Breast epithelium (tissue), 4 donors: ENCODE measurements at regions not wholly inside any gene's neighbourhood (a gene's known extent, or its start where the extent isn't known, plus 50 kb on each side); places are given as distances from the start of the nearest gene placed in this dataset.

Experiments
- DNase-seq, 2 donors: peaks; one replicate each; pipeline ENCODE4 v3.0.0-alpha.2; 2019; ENCODE audit warnings: low spot score in 2 of 2
- H3K27ac ChIP-seq, 2 donors: fragments of 200-600 bp; sonication (generic) in 1 of 2; one replicate each; pipeline ENCODE4 v1.5.1; 2016 to 2019; ENCODE audit warnings: mild to moderate bottlenecking in 1 of 2
- H3K27me3 ChIP-seq, 2 donors: fragments of 200-600 bp; sonication (generic) in 1 of 2; one replicate each; pipeline versions ENCODE4 v1.5.1 to v1.6.0; 2017 to 2019; ENCODE audit warnings: control low read depth in 1 of 2, mild to moderate bottlenecking in 1 of 2
- H3K36me3 ChIP-seq: fragments of 200-600 bp; one replicate; pipeline ENCODE4 v1.5.1; 2019
- H3K4me1 ChIP-seq, 2 donors: fragments of 200-600 bp; sonication (generic); one replicate each; pipeline ENCODE4 v1.5.1; 2016 to 2019; ENCODE audit warnings: control low read depth in 1 of 2
- H3K4me3 ChIP-seq, 3 donors: fragments of 200-600 bp; sonication (generic); 1 replicate in 2 of 3; 2 replicates in 1 of 3; pipeline ENCODE4 v1.5.1; 2016 to 2019; ENCODE audit warnings: mild to moderate bottlenecking in 3 of 3, moderate library complexity in 2 of 3
- H3K9me3 ChIP-seq, 2 donors: fragments of 200-600 bp; sonication (generic) in 1 of 2; one replicate each; pipeline ENCODE4 v1.5.1; 2016 to 2019; ENCODE audit warnings: control low read depth in 1 of 2
- CTCF ChIP-seq, 3 donors: fragments of 450-650 bp; IDR thresholded peaks; one replicate each; pipeline ENCODE4 v1.5.1; 2016 to 2017; ENCODE audit warnings: antibody characterized with exemption in 3 of 3, mild to moderate bottlenecking in 3 of 3, moderate library complexity in 3 of 3
- POLR2A ChIP-seq: fragments of 450-650 bp; IDR thresholded peaks from one replicate; pipeline ENCODE4 v1.6.1; 2016; ENCODE audit warnings: antibody characterized with exemption, mild to moderate bottlenecking, moderate library complexity
- POLR2AphosphoS5 ChIP-seq, 3 donors: sonication (generic); formaldehyde crosslinking; IDR thresholded peaks; one replicate each; pipeline ENCODE4 v1.6.1; 2017; ENCODE audit warnings: antibody characterized with exemption in 3 of 3
- intact Hi-C: fragments of 100-400 bp; cut with DNase I; formaldehyde crosslinking; loops from one replicate; pipeline ENCODE4 v1.15.1; 2023; ENCODE audit warnings: low total_unique reads

- DNase-seq: no peak
Measured at GRCh38 chr7:46763344-46763743, 818.6 kb downstream of the TNS3 start.

GRCh38 chr7:46759711-46760480, 822.0 kb downstream of the TNS3 start:
- intact Hi-C loops: no loop called here
- H3K36me3 ChIP-seq: no peaks in the 10 kb centered on the region
- DNase-seq: no peak
- H3K4me1 ChIP-seq: peaks cover 0 to 4% of the 10 kb centered on the region in 2 donors
- H3K9me3 ChIP-seq: no peaks in the 10 kb centered on the region
- no peak overlapping the region for H3K27ac ChIP-seq
- H3K4me3 ChIP-seq: no peak overlapping the region
- no peaks in the 10 kb centered on the region for H3K27me3 ChIP-seq
- TF ChIP-seq POLR2AphosphoS5 (IDR thresholded peaks at IDR 0.05) (no peak), POLR2A (no peak), CTCF (IDR thresholded peaks at IDR 0.05) (no peak)

More at GRCh38 chr7:46763344-46763743, 818.6 kb downstream of the TNS3 start:
- no peak overlapping the region for H3K27ac ChIP-seq
- H3K27me3 ChIP-seq: no peaks in the 10 kb centered on the region
- H3K4me3 ChIP-seq: no peak overlapping the region
- no peak for TF ChIP-seq POLR2AphosphoS5 (IDR thresholded peaks at IDR 0.05)
- TF ChIP-seq CTCF (IDR thresholded peaks at IDR 0.05): no peak
- TF ChIP-seq POLR2A: no peak
- intact Hi-C loops: no loop called here
- peaks cover 0 to 3% of the 10 kb centered on the region in 2 donors for H3K9me3 ChIP-seq
- peaks cover 0 to 4% of the 10 kb centered on the region in 2 donors for H3K4me1 ChIP-seq
- no peaks in the 10 kb centered on the region for H3K36me3 ChIP-seq

GRCh38 chr7:46756996-46757395, 824.9 kb downstream of the TNS3 start:
- H3K4me1 ChIP-seq: no peaks in the 10 kb centered on the region
- no peaks in the 10 kb centered on the region for H3K27me3 ChIP-seq
- no peak overlapping the region for H3K27ac ChIP-seq
- intact Hi-C loops: no loop called here
- no peak for DNase-seq
- H3K4me3 ChIP-seq: no peak overlapping the region
- no peaks in the 10 kb centered on the region for H3K9me3 ChIP-seq
- no peaks in the 10 kb centered on the region for H3K36me3 ChIP-seq
- TF ChIP-seq CTCF (IDR thresholded peaks at IDR 0.05) (no peak), POLR2AphosphoS5 (IDR thresholded peaks at IDR 0.05) (no peak), POLR2A (no peak)

- Histone ChIP-seq H3K27ac (no peak overlapping the region), H3K36me3 (no peaks in the 10 kb centered on the region), H3K27me3 (no peaks in the 10 kb centered on the region), H3K9me3 (no peaks in the 10 kb centered on the region), H3K4me1 (no peaks in the 10 kb centered on the region), H3K4me3 (no peak overlapping the region)
- DNase-seq: no peak
- no peak for TF ChIP-seq POLR2A
- TF ChIP-seq CTCF (IDR thresholded peaks at IDR 0.05): no peak
- TF ChIP-seq POLR2AphosphoS5 (IDR thresholded peaks at IDR 0.05): no peak
- intact Hi-C loops: no loop called here
Measured at GRCh38 chr7:46756256-46756655, 825.7 kb downstream of the TNS3 start.

GRCh38 chr7:46755120-46756034, 826.5 kb downstream of the TNS3 start:
- H3K9me3 ChIP-seq: no peaks in the 10 kb centered on the region
- TF ChIP-seq POLR2A (no peak), CTCF (IDR thresholded peaks at IDR 0.05) (no peak), POLR2AphosphoS5 (IDR thresholded peaks at IDR 0.05) (no peak)
- DNase-seq: no peak
- no peak overlapping the region for H3K27ac ChIP-seq
- no peak overlapping the region for H3K4me3 ChIP-seq
- no peaks in the 10 kb centered on the region for H3K27me3 ChIP-seq
- intact Hi-C loops: no loop called here
- no peaks in the 10 kb centered on the region for H3K4me1 ChIP-seq
- H3K36me3 ChIP-seq: no peaks in the 10 kb centered on the region
